Fibroblast of lung (primary cell): ENCODE measurements at regions not wholly inside any gene's neighbourhood (a gene's known extent, or its start where the extent isn't known, plus 50 kb on each side); places are given as distances from the start of the nearest gene placed in this dataset.

Experiments
- DNase-seq, 2 donors: peaks; one replicate each; pipeline versions ENCODE4 v3.0.0 to v3.0.0-alpha.2; 2010; ENCODE audit warnings: low read depth in 2 of 2
- H2AFZ ChIP-seq: 2 replicates; pipeline ENCODE4 v1.5.1; 2012; ENCODE audit warnings: low read length, control low read depth, inconsistent platforms
- H3K27ac ChIP-seq: 2 replicates; pipeline ENCODE4 v1.5.1; 2011; ENCODE audit warnings: low read length, control low read depth; ENCODE audit not compliant: insufficient read depth
- H3K27me3 ChIP-seq: 2 replicates; pipeline ENCODE4 v1.5.1; 2011; ENCODE audit warnings: mild to moderate bottlenecking, low read length; ENCODE audit not compliant: control insufficient read depth, insufficient read depth
- H3K36me3 ChIP-seq: 2 replicates; pipeline ENCODE4 v1.5.1; 2011; ENCODE audit warnings: low read length; ENCODE audit not compliant: control insufficient read depth, insufficient read depth
- H3K4me1 ChIP-seq: 2 replicates; pipeline ENCODE4 v1.5.1; 2011; ENCODE audit warnings: low read length; ENCODE audit not compliant: control insufficient read depth, insufficient read depth; ENCODE audit errors: extremely low read depth
- H3K4me2 ChIP-seq: 2 replicates; pipeline ENCODE4 v1.5.1; 2011; ENCODE audit warnings: low read length, control low read depth; ENCODE audit not compliant: insufficient read depth; ENCODE audit errors: extremely low read depth
- H3K4me3 ChIP-seq, 4 experiments: fragments of 200-600 bp in 1 of 4; sonication (generic) in 1 of 4; replicated peaks in 1 of 4; 2 replicates each; pipeline ENCODE4 v1.5.1; 2011 to 2016; ENCODE audit warnings: low read length in 4 of 4, low read depth in 3 of 4, mild to moderate bottlenecking in 3 of 4, control low read depth in 2 of 4, inconsistent platforms in 1 of 4, mixed read lengths in 1 of 4; ENCODE audit not compliant: insufficient read depth in 1 of 4; ENCODE audit errors: control extremely low read depth in 1 of 4
- H3K79me2 ChIP-seq: 2 replicates; pipeline ENCODE4 v1.5.1; 2012; ENCODE audit warnings: mild to moderate bottlenecking, low read length, inconsistent platforms; ENCODE audit not compliant: control insufficient read depth, insufficient read depth
- H3K9ac ChIP-seq: 2 replicates; pipeline ENCODE4 v1.5.1; 2011; ENCODE audit warnings: mild to moderate bottlenecking, low read length, control low read depth; ENCODE audit not compliant: insufficient read depth
- H3K9me3 ChIP-seq: 2 replicates; pipeline ENCODE4 v1.5.1; 2012; ENCODE audit warnings: low read depth, low read length; ENCODE audit not compliant: control insufficient read depth, insufficient read depth
- H4K20me1 ChIP-seq: 2 replicates; pipeline ENCODE4 v1.5.1; 2011; ENCODE audit warnings: low read length; ENCODE audit not compliant: control insufficient read depth, insufficient read depth; ENCODE audit errors: extremely low read depth
- CTCF ChIP-seq, 2 donors: IDR thresholded peaks in 1 of 2; conservative IDR thresholded peaks in 1 of 2; 1 replicate in 1 of 2; 2 replicates in 1 of 2; pipeline ENCODE4 v1.5.1; 2011 to 2012; ENCODE audit warnings: low read length in 2 of 2, control low read depth in 1 of 2, inconsistent platforms in 1 of 2, low read depth in 1 of 2, mild to moderate bottlenecking in 1 of 2
- EZH2 ChIP-seq: IDR thresholded peaks from 2 replicates; pipeline ENCODE4 v1.5.1; 2012; ENCODE audit warnings: low read length, control low read depth, mild to moderate bottlenecking; ENCODE audit errors: missing control alignments

- Histone ChIP-seq H3K36me3 (no peaks in the 10 kb centered on the region), H3K4me1 (no peaks in the 10 kb centered on the region), H3K9ac (no peak overlapping the region), H3K27ac (no peak overlapping the region), H3K27me3 (no peaks in the 10 kb centered on the region), H4K20me1 (no peaks in the 10 kb centered on the region), H3K79me2 (no peaks in the 10 kb centered on the region), H3K4me2 (no peak overlapping the region), H2AFZ (no peak overlapping the region), H3K9me3 (no peaks in the 10 kb centered on the region), H3K4me3 (no peak overlapping the region)
- TF ChIP-seq EZH2: no peak
- no peak for TF ChIP-seq CTCF (conservative IDR thresholded peaks at IDR 0.05 in 1 of 2, IDR thresholded peaks at IDR 0.05 in 1 of 2; ENCODE audit: low read depth in 1 of 2, low read length in 2 of 2)
- DNase-seq: no peak
These were observed 246.8 kb upstream of the AVPR1A start for GRCh38 chr12:63397807-63398206.

GRCh38 chr12:63396135-63396534, 245.1 kb upstream of the AVPR1A start:
- Histone ChIP-seq H4K20me1 (no peaks in the 10 kb centered on the region), H2AFZ (no peak overlapping the region), H3K9me3 (no peaks in the 10 kb centered on the region), H3K9ac (no peak overlapping the region), H3K4me1 (no peaks in the 10 kb centered on the region), H3K4me2 (no peak overlapping the region), H3K36me3 (no peaks in the 10 kb centered on the region), H3K79me2 (no peaks in the 10 kb centered on the region), H3K4me3 (no peak overlapping the region), H3K27me3 (no peaks in the 10 kb centered on the region), H3K27ac (no peak overlapping the region)
- DNase-seq: no peak
- TF ChIP-seq CTCF (conservative IDR thresholded peaks at IDR 0.05 in 1 of 2, IDR thresholded peaks at IDR 0.05 in 1 of 2; ENCODE audit: low read depth in 1 of 2, low read length in 2 of 2) (no peak), EZH2 (no peak)

- Histone ChIP-seq H3K4me1 (no peaks in the 10 kb centered on the region), H3K27me3 (no peaks in the 10 kb centered on the region), H3K79me2 (no peaks in the 10 kb centered on the region), H3K27ac (no peak overlapping the region), H3K9me3 (no peaks in the 10 kb centered on the region), H3K36me3 (no peaks in the 10 kb centered on the region), H4K20me1 (no peaks in the 10 kb centered on the region), H3K9ac (no peak overlapping the region), H2AFZ (no peak overlapping the region), H3K4me2 (no peak overlapping the region), H3K4me3 (no peak overlapping the region)
- no peak for DNase-seq
- TF ChIP-seq EZH2 (no peak), CTCF (conservative IDR thresholded peaks at IDR 0.05 in 1 of 2, IDR thresholded peaks at IDR 0.05 in 1 of 2; ENCODE audit: low read depth in 1 of 2, low read length in 2 of 2) (no peak)
These were observed 244.0 kb upstream of the AVPR1A start for GRCh38 chr12:63394983-63395382.
